HCT116 (cell line): ENCODE measurements at regions not wholly inside any gene's neighbourhood (a gene's known extent, or its start where the extent isn't known, plus 50 kb on each side); places are given as distances from the start of the nearest gene placed in this dataset.

ENCODE experiments used
- ATAC-seq: fragments of 200-7000 bp; cut with Tn5 transposase; 2 replicates; pipeline ENCODE4 v1.9.1; 2020; ENCODE audit warnings: mild to moderate bottlenecking, moderate library complexity
- BruUV-seq: library from RNA; stranded (reverse); fragments of 400-500 nt; replicated peaks from 2 replicates; lab custom pipeline; 2021; lab: Mats Ljungman, UMichigan
- CTCF ChIA-PET: fragments of 300-600 bp; sonication (Branson Sonifier 250); formaldehyde crosslinking; loops from one replicate; lab custom pipeline; 2021; ENCODE audit warnings: antibody characterized with exemption; lab: Charles Lee
- POLR2A ChIA-PET: fragments of 300-600, 350-600 bp; sonication (Branson Sonifier 250); formaldehyde crosslinking; loops from one replicate; lab custom pipeline; 2021; ENCODE audit warnings: antibody characterized with exemption; lab: Charles Lee
- RAD21 ChIA-PET, 2 experiments: fragments of 300-600 bp; sonication (Branson Sonifier 250); formaldehyde crosslinking; loops; one replicate each; lab custom pipeline; 2023; ENCODE audit warnings: low total read pairs in 2 of 2; ENCODE audit not compliant: uncharacterized antibody in 2 of 2, unreplicated experiment in 2 of 2, low non-redundant PET in 1 of 2; lab: Charles Lee
- DNase-seq: peaks from one replicate; pipeline ENCODE4 v3.0.0-alpha.2; 2010; ENCODE audit warnings: low read depth, low spot score
- H2AFZ ChIP-seq: fragments of 200-600 bp; shearing (Covaris generic), sonication (generic); 2 replicates; pipeline ENCODE4 v1.6.1; 2017; ENCODE audit warnings: low read depth, mixed run types, mixed read lengths, antibody characterized with exemption, low read length; ENCODE audit not compliant: poor library complexity, severe bottlenecking
- H3K27ac ChIP-seq: 2 replicates; pipeline ENCODE4 v1.5.1; 2012; ENCODE audit warnings: low read depth, low read length
- H3K27me3 ChIP-seq: fragments of 200-600 bp; sonication (generic); 2 replicates; pipeline ENCODE4 v1.6.1; 2016; ENCODE audit warnings: mixed run types, low read length, mixed read lengths; ENCODE audit not compliant: insufficient read depth
- H3K36me3 ChIP-seq, 2 experiments: fragments of 200-500 bp in 1 of 2; fragments of 200-600 bp in 1 of 2; sonication (Bioruptor generic) in 1 of 2; sonication (generic) in 1 of 2; 2 replicates each; pipeline versions ENCODE4 v1.5.1 to v1.6.1; 2014 to 2016; ENCODE audit warnings: low read length in 2 of 2, inconsistent platforms in 1 of 2, mixed read lengths in 1 of 2, mixed run types in 1 of 2; ENCODE audit not compliant: insufficient read depth in 2 of 2, control insufficient read depth in 1 of 2
- H3K4me1 ChIP-seq, 2 experiments: fragments of 200-600 bp in 1 of 2; sonication (generic) in 1 of 2; 2 replicates each; pipeline versions ENCODE4 v1.5.1 to v1.6.1; 2012 to 2017; ENCODE audit warnings: low read length in 2 of 2, inconsistent platforms in 1 of 2, mild to moderate bottlenecking in 1 of 2, mixed read lengths in 1 of 2, mixed run types in 1 of 2, moderate library complexity in 1 of 2; ENCODE audit not compliant: insufficient read depth in 2 of 2, control insufficient read depth in 1 of 2
- H3K4me2 ChIP-seq: fragments of 200-600 bp; sonication (generic); 2 replicates; pipeline ENCODE4 v1.6.1; 2017; ENCODE audit warnings: mixed run types, low read length, mixed read lengths
- H3K4me3 ChIP-seq, 2 experiments: fragments of 200-600 bp in 1 of 2; sonication (generic) in 1 of 2; replicated peaks in 1 of 2; 2 replicates each; pipeline ENCODE4 v1.5.1; 2011 to 2016; ENCODE audit warnings: low read length in 2 of 2, control low read depth in 1 of 2, low read depth in 1 of 2, mild to moderate bottlenecking in 1 of 2, mixed read lengths in 1 of 2, mixed run types in 1 of 2
- H3K79me2 ChIP-seq: fragments of 200-600 bp; sonication (generic); 2 replicates; pipeline ENCODE4 v1.6.1; 2017; ENCODE audit warnings: mild to moderate bottlenecking, mixed run types, low read length, moderate library complexity, mixed read lengths; ENCODE audit not compliant: insufficient read depth
- H3K9ac ChIP-seq: fragments of 200-600 bp; sonication (generic); 2 replicates; pipeline ENCODE4 v1.6.1; 2016; ENCODE audit warnings: low read length, mixed read lengths
- H3K9me2 ChIP-seq: fragments of 200-600 bp; sonication (generic), shearing (Covaris generic); 2 replicates; pipeline ENCODE4 v1.6.1; 2017; ENCODE audit warnings: mixed run types, mild to moderate bottlenecking, moderate library complexity; ENCODE audit not compliant: insufficient read depth
- H3K9me3 ChIP-seq, 2 experiments: fragments of 200-500 bp in 1 of 2; fragments of 200-600 bp in 1 of 2; sonication (Bioruptor generic) in 1 of 2; sonication (generic) in 1 of 2; 2 replicates each; pipeline ENCODE4 v1.6.1; 2014 to 2017; ENCODE audit warnings: low read length in 2 of 2, mixed read lengths in 2 of 2, inconsistent platforms in 1 of 2, low read depth in 1 of 2, mild to moderate bottlenecking in 1 of 2, mixed run types in 1 of 2, moderate library complexity in 1 of 2; ENCODE audit not compliant: control insufficient read depth in 1 of 2, insufficient read depth in 1 of 2
- H4K20me1 ChIP-seq: fragments of 200-600 bp; sonication (generic), shearing (Covaris generic); 2 replicates; pipeline ENCODE4 v1.6.1; 2017; ENCODE audit warnings: mixed run types, mild to moderate bottlenecking, moderate library complexity; ENCODE audit not compliant: insufficient read depth
- CBX3 ChIP-seq: IDR thresholded peaks from 2 replicates; pipeline ENCODE4 v1.6.1; 2012; ENCODE audit warnings: low read depth
- CEBPB ChIP-seq: IDR thresholded peaks from 2 replicates; pipeline ENCODE4 v1.6.1; 2012; ENCODE audit warnings: low read depth
- EGR1 ChIP-seq: IDR thresholded peaks from 2 replicates; pipeline ENCODE4 v1.6.1; 2012; ENCODE audit warnings: low read depth
- ELF1 ChIP-seq: IDR thresholded peaks from 2 replicates; pipeline ENCODE4 v1.6.1; 2012; ENCODE audit warnings: low read depth, borderline replicate concordance
- EZH2 ChIP-seq: fragments of 200-600 bp; sonication (generic); IDR thresholded peaks from 2 replicates; pipeline ENCODE4 v1.6.1; 2017; ENCODE audit warnings: antibody characterized with exemption, mixed run types
- FOSL1 ChIP-seq: IDR thresholded peaks from 2 replicates; pipeline ENCODE4 v1.6.1; 2012; ENCODE audit warnings: low read depth
- JUND ChIP-seq: IDR thresholded peaks from 2 replicates; pipeline ENCODE4 v1.6.1; 2012
- POLR2AphosphoS5 ChIP-seq: IDR thresholded peaks from 2 replicates; pipeline ENCODE4 v1.6.1; 2011; ENCODE audit warnings: mild to moderate bottlenecking, low read depth, low read length, moderate library complexity
- SP1 ChIP-seq: IDR thresholded peaks from 2 replicates; pipeline ENCODE4 v1.6.1; 2012; ENCODE audit warnings: low read depth
- SRF ChIP-seq: IDR thresholded peaks from 2 replicates; pipeline ENCODE4 v1.6.1; 2012; ENCODE audit warnings: low read depth
- TCF7L2 ChIP-seq: IDR thresholded peaks from 2 replicates; pipeline ENCODE4 v1.7.0; 2011; ENCODE audit warnings: borderline replicate concordance, inconsistent platforms; ENCODE audit not compliant: insufficient read depth, insufficient read length; ENCODE audit errors: extremely low read depth
- YY1 ChIP-seq: IDR thresholded peaks from 2 replicates; pipeline ENCODE4 v1.6.1; 2011; ENCODE audit warnings: low read length, low read depth, moderate library complexity, mild to moderate bottlenecking; ENCODE audit not compliant: insufficient replicate concordance; ENCODE audit errors: extremely low read depth
- ZNF274 ChIP-seq: fragments of 200-500 bp; sonication (Bioruptor generic); IDR thresholded peaks from 2 replicates; pipeline ENCODE4 v1.6.1; 2014; ENCODE audit warnings: mild to moderate bottlenecking, low read depth, low read length, inconsistent platforms
- intact Hi-C: fragments of 100-400 bp; cut with micrococcal nuclease; formaldehyde crosslinking; loops from 2 replicates; pipeline ENCODE4 v1.10.0; 2022
- TF ChIP-seq, protein P1 (sequence below): IDR thresholded peaks from 2 replicates; pipeline ENCODE4 v1.6.1; 2012
- TF ChIP-seq, protein P2 (sequence below): IDR thresholded peaks from 2 replicates; pipeline ENCODE4 v1.6.1; 2012

DNA sequence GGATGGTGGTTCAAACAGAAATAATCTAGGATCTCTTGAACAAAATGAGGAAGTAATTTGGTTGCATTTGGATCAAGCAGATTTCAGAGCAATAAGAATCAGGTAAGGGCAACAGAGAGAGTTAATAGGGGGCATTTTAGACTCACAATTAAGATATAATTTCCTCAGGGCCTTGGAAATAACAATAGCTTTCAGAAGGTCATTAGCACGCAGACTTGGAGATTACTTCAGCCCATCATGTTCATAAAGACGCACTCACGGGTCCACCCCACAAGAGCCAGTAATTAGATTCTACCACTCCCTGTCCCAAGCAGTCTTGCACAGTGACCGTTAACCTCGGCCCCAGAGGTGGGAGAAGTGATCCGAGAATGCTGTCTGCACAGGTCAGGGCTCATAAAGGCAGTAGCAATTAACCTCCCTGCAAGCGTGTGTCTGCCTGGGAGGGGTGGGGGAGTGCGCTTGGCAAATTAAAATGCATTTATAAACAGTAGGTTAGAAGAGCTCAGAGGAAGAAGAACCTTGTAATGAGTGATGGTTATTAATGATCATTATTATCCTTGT is 125.7 kb upstream of the CCDC196 start:
- Histone ChIP-seq H3K36me3 (no peaks in the 10 kb centered on the region), H3K4me2 (no peak overlapping the region), H3K9me2 (no peaks in the 10 kb centered on the region), H3K4me1 (no peaks in the 10 kb centered on the region), H2AFZ (no peak overlapping the region), H3K4me3 (no peak overlapping the region), H3K79me2 (no peaks in the 10 kb centered on the region), H3K9me3 (no peaks in the 10 kb centered on the region), H3K9ac (no peak overlapping the region), H3K27ac (no peak overlapping the region), H4K20me1 (no peaks in the 10 kb centered on the region), H3K27me3 (0 out of 2 replicates have a peak, but pooled peaks cover 5% of the 10 kb centered on the region)
- DNase-seq (no peak), ATAC-seq (no peak)
- no peak for TF ChIP-seq CEBPB
- no peak for TF ChIP-seq EZH2
- no peak for TF ChIP-seq POLR2AphosphoS5
- no peak for TF ChIP-seq SRF
- no peak for TF ChIP-seq ZNF274
- no peak for TF ChIP-seq ELF1
- no peak for TF ChIP-seq YY1
- no peak for TF ChIP-seq SP1
- TF ChIP-seq EGR1, result no peak
- TF ChIP-seq CBX3, result no peak
- TF ChIP-seq FOSL1, result no peak
- TF ChIP-seq TCF7L2, result no peak
- TF ChIP-seq JUND, result no peak
- TF ChIP-seq, protein P1, sequence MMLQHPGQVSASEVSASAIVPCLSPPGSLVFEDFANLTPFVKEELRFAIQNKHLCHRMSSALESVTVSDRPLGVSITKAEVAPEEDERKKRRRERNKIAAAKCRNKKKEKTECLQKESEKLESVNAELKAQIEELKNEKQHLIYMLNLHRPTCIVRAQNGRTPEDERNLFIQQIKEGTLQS, result no peak
- TF ChIP-seq, protein P2, sequence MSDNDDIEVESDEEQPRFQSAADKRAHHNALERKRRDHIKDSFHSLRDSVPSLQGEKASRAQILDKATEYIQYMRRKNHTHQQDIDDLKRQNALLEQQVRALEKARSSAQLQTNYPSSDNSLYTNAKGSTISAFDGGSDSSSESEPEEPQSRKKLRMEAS, result no peak
- ChIA-PET POLR2A (no interaction called here), RAD21 (interaction anchor here in 1 of 2 experiments (0.6 kb wide), 1 partner anchor 43 kb away, joined by 4 read pairs; no protein-coding TSS in a partner anchor), CTCF (interaction anchor here (0.7 to 4.1 kb wide), 11 partner anchors 8 to 1344 kb away, joined by 3 to 45 read pairs (median 6); no protein-coding TSS in a partner anchor)
- BruUV-seq, result no TSS peak
- intact Hi-C loops, result loop anchor here (10.0 kb wide), 1 partner anchor 1344 kb away; the partner anchor contains the start of gene RDH12
